Frontal cortex (tissue), 3 donors: ENCODE measurements at regions not wholly inside any gene's neighbourhood (a gene's known extent, or its start where the extent isn't known, plus 50 kb on each side); places are given as distances from the start of the nearest gene placed in this dataset.

Source experiments
- DNase-seq, 2 donors: peaks; one replicate each; pipeline ENCODE4 v3.0.0; 2012; ENCODE audit warnings: low spot score in 2 of 2
- FAIRE-seq: peaks from 2 replicates; lab custom pipeline; 2012; peaks lifted over from hg19 to GRCh38; lab: Jason Lieb, UNC
- donor health status: control.
- donor health status: control.
- donor health status: control.

DNA sequence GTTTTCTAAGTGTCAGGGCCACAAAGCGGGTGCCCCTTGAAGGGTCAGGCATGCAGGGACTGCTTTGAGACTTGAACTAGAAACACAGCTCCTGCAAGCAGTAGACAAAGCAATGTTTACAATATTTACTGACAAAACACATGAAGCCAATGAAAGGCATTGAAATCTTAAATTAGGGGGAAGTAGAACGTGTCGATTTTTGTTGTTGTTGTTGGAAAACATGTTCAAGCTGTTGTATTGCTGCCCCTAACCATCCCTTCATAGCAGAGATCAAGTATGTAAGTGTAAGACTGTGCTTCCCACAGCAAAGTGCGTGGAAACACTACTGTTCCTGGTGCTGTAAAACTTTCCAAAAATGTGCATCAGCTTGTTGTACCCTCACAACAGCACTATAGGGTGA, 131.6 kb upstream of the MGMT start:
- DNase-seq (no peak), FAIRE-seq (no peak)

DNA sequence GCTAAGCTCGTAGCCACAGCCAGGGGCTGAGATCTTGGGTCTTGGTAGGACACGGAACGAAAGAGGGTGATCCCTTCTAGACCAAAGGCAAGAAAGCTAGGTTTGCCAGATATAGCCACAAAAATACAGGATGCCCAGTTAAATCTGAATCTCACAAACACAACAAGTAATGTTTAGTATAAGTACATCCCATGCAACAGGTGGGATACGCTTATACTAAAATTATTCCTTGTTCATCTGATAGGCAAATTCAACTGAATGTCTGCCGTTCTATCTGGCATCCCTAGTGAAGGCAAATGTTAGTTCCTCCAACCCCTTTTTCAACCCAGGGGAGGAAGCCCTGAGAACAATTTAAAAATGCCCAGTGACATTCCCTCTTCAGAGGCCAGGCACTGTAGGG, 131.1 kb upstream of the MGMT start:
- FAIRE-seq: no peak

DNA sequence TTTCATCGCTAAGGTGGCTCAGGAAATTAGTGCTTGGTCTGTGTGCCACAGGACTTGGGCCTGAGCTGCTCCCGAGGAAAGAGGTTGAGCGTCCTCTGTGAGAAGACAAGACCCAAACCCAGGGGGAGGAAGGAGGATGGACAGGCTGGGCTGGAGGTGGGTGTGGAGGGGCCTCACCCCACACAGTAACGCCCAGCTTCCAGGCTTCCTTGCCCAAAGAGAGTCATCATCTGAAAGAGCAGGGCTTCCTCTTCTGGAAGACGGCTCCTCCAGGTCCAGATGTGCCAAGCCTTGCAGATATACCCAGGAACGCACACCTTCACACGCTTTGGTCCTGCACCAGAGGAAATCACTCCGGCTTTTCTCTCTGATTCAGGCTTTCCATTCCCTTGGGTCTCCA, 127.8 kb upstream of the MGMT start:
- FAIRE-seq (no peak), DNase-seq (no peak)

More for the DNA sequence above, 131.1 kb upstream of the MGMT start:
- no peak for DNase-seq

DNA sequence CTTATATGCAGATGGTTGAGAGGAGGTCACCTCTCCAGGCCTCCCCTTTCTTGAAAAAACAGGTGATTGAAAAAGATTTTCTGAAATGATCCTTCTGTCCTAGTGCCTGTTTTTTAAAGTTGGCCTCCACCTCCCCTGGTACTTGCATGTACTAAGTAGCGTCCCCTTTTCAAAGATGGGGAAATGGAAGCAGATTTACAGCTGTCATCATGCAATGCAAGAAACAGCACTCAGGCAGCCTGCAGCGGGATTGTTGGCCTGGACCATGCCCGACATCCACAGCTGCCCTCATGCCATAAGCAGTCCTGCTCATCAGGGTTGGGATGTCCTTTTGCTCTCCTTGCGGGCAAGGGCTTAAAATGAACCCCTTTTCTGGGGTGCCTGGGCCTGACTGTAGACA, 127.2 kb upstream of the MGMT start:
- DNase-seq: no peak
- no peak for FAIRE-seq

DNA sequence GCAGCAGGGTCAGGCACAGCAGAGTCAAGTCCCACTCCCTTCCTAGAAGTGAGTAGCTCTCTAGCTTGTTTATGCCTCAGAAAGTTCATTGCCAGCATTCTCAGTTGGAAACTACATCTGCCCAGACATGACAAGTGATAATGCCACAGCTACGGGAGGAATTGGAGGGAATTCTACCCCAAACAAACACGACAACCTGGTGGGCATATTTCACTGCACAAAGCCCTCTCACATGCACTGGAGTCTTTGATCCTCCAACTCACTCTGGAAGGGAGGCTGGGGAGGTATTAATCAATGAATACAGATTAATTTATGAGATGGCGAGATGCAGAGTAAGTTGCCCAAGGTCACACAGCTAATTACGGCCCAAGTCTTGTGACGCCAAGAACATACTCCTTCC, 126.0 kb upstream of the MGMT start:
- DNase-seq: no peak
- FAIRE-seq: no peak

DNA sequence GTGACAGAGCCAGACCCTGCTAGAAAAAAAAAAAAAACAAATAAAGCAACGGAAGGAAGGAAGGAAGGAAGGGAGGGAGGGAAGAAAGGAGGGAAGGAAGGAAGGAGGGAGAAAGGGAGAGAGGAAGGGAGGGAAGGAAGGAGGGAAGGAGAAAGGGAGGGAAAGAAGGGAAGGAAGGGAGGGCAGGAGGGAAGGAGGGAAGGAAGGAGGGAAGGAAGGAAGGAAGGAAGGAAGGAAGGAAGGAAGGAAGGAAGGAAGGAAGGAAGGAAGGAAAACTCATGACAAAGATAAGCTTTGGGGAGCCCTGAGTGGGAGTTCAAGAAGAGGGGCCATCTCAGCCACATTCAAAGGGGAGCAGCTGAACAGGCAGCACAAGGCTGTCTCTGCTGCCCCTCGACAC, 124.7 kb upstream of the MGMT start:
- FAIRE-seq (no peak), DNase-seq (no peak)

DNA sequence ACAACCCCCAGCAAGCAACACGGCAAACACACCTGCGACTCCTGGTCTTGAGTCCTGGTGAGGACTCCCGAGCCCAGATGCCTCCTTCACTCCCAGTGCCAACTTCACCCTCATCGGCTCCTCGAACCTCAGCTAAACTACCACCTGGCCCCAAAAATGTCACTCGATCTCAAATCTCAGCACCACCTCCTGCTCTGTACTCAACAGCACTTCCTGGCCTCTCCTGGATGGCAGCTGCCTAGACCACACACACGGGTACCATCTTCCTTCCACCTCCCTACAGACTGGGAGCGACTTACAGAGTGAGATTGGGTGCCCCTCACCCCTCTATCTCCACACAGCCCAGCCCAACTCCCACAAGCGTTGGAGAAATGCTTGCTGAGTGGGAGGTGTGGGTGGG, 123.9 kb upstream of the MGMT start:
- DNase-seq: no peak
- no peak for FAIRE-seq

DNA sequence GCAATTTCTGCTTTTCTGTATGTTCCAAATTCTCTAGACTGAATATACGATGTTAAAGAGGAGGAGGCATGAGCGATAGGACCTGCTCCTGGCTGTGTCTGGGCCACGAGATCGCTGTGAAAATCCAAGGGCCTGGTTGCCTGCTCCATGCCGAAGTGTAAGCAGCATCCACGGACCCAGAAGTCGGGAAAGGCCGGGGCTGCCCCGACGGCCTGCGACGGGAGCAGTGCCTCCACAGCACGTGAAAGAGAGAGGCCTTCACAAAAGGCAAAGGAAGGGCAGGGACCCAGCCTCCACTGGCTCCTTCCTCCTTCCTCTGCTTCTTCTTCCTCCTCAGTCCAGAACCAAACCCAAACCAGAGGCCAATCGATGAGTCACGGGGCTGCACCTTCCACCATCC, 122.9 kb upstream of the MGMT start:
- no peak for DNase-seq
- no peak for FAIRE-seq

DNA sequence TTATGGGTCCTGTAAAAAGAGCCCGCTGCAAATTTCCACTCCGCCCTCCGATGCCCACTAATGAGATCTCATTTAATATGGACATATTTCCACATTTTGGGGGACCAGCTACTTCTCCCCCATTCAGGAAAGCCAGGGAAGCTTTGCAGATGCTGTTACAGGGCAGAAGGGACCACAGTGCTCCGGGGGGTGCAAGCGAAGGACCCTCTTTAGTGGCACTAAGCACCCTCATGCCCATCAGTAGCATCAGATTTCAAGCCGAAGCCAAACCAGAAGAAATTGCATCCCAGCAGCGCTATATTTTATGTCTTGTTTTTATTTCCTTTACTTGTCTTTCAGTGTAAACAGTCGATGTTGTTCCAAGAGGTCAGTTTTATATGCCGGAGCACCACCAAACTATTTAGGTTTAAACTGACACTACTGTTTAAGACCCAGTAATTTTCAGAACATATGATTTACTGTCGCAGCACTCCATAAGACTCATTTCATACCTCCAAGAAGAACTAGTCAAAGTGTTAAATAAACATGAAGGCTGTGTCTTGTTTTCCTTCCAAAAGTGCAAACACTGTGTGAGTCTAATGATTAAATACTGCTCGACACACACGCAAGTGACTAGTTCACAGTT, 122.2 kb upstream of the MGMT start:
- DNase-seq (no peak), FAIRE-seq (no peak)

DNA sequence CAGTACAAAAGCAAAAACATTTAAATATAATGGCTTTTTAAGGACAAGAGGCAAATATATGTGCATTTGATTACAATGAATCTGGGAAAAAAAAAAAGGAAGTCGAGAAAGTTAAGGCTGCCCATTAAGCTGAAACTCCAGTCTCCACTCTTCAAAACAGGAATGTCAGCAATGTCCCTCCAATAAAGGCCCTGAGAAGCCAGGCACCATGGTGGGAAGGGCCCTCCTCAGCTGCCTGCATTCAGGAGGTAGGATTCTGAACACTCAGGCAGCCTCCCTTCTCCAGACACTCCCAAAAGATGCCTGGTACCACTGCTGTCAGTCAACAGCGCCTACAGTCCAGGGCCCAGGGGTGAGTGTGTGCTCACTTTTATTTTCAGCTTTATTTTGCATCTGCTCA, 121.3 kb upstream of the MGMT start:
- DNase-seq: no peak

DNA sequence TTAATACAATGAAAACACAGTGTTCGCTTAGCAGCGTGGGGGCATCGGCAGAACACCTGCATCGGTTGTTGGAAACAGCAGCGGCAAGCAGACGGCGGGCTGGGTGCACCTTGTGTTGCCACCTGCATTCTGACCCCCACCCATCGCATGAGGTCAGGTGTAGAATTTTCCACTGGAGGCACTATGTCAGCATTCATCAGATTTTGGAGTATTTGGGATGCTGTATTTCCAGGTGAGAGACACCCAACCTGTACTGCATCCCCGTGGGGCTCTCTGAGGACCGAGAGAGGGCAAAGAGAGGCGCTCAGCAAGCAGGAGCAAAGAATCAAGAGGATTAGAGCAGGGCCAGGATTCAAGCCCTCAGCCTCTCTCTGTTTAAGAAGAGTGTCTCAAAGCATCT, 116.4 kb upstream of the MGMT start:
- FAIRE-seq (no peak), DNase-seq (no peak)

More for the DNA sequence above, 121.3 kb upstream of the MGMT start:
- FAIRE-seq: no peak

DNA sequence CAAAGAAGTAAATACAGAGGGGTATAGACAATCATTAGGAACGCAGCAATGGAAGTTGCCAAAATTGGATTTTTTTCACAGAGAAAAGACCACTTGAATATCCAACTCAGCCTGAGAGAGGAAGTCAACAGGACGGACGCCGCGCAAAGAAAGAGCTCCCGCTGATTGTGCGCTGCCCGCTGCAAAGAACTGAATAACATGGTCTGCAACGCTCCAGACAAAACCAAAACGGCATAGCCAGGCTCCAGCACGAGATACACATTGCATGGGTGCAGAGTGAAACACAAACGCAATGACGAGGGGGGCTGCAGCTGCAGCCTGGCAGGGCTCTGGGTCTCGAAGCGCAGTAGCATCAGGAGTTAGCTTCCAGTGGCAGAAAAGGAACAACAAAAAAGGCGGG, 113.9 kb upstream of the MGMT start:
- DNase-seq (no peak), FAIRE-seq (no peak)

DNA sequence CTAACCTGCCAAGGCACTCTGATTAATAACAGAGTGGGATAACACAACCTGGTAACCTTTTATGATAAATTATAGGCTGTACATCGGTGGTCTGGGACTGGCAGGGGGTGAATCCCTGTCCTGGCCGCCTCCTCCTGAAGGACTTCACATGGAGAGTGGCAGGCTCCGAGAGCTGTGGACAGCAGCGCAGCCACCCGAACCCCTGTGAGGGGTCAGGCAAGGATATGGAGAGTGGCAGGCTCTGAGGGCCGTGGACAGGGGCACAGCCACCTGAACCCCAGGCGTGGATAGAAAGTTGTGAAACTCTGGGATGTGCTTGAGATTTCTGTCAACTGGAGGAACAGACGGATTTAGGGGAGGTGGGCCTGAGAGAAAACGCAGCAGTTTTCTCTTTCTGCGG, 107.0 kb upstream of the MGMT start:
- FAIRE-seq (no peak), DNase-seq (no peak)

DNA sequence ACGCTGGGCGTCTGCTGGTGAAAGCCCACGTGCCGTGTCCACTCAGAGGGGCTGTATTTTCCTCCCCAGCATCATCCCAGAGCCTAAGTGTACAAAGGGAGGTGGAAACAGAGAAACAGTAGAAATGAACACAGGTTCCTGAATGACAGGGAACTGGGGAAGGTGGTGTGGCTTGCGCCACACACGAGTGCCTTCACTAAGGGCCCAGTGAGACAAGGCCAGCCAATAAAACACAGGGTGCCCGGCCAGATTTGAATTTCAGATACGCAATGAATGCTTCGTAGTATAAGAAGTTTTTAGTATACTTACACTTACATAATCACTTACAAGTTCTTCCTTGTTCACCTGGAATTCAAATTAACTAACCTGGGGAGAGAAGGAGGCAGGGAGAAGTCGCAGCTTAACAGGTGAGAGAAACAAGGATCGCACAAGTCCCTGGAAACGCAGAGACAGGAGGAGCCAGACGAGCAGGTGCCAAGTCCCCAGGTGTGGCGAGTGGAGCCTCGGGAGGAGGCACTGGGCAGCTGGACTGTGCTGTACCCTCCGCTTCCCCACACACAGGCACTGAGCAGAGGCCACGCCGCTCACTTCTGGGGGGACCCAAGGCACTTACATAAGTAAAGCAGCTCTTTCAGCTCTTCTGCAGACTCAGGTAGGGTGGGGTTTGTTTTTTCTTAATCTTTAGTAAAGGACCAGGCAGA, 105.2 kb upstream of the MGMT start:
- DNase-seq: no peak
- FAIRE-seq: no peak

DNA sequence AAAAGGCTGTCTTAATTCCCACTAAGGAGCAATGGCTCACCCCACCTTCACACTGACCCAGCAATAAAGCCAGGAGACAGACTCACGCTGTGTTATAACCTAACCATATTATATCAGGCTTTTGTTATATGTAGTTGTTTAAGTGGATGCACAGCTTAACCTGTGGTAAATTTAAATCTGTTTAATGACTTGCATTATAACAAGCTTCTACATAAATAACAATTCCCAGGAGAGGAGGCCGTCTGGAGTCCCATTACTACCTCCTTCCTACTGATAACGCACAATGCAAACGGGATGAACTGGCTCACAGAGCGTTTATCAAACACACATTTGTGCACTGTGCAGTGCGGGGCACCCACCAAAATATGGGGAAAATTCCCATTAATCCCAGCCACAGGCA, 102.1 kb upstream of the MGMT start:
- DNase-seq: no peak
- FAIRE-seq: no peak

DNA sequence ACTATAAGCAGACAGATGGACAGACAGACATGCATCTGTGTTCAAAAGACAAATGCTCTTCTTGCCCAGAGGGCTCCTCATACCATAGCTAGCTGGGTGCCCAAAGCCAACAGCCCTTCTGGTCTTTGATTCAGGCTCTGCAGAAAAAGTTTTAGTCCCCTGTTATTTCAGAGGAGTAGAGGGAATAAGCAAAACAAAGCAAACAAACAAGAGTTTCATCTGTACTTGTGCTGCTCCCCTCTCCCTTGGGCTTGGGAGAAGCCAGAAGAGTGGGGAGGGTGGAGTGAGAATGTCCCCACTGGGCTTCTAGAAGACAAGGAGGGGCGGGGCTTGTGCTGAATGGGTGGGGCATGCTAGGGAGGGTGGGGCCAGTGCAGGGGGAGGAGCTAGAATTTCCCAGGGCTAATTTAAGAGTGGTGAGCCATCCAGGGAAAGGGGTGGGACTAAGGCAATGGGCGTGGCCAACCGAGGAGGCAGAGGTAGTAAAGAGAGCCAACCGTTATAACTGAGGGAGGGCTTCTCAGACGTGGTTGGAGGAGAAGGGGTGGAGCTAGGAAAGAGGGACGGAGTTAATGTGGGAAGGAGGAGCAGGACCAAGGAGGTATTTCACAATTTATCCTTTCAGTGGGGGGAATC, 101.2 kb upstream of the MGMT start:
- DNase-seq (no peak), FAIRE-seq (no peak)

DNA sequence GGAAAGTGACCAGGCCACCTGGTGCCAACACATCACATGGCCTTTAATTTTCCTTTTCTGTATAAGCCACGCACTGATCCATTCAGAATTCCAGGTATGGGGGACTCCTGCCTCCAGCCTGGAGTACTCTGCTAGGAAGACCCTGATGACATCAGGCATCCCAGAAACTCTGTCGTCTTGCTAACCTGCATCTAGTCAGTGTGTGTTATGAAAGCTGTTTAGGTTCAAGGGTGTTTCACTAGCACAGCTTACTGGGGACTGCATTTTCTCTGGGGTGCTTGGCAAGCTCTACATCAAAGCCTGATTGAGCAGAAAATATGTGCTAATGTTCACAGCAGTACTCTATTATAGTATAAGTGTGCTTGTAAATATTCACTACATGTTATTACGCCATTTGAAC, 100.6 kb upstream of the MGMT start:
- no peak for FAIRE-seq
- no peak for DNase-seq

DNA sequence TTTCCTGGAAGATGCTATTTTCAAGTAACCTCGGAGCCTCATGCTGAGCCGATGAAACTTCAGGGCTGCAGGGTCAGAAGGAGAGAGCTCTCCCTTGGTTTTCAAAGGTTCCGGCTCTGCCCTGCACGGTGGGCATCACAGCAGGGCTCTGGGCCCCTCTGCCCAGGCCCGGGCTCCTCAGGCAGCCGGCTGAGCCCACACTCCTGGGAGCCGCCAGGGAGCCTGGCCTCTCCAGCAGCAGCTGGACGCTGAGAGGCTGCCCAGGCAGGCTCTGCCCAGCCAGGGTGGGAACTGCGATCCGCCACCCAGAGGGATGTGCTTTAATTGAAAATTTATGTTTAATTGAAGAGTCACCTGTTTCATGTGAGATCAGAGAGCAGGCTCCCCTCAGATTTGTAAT, 97.5 kb upstream of the MGMT start:
- no peak for DNase-seq
- no peak for FAIRE-seq

DNA sequence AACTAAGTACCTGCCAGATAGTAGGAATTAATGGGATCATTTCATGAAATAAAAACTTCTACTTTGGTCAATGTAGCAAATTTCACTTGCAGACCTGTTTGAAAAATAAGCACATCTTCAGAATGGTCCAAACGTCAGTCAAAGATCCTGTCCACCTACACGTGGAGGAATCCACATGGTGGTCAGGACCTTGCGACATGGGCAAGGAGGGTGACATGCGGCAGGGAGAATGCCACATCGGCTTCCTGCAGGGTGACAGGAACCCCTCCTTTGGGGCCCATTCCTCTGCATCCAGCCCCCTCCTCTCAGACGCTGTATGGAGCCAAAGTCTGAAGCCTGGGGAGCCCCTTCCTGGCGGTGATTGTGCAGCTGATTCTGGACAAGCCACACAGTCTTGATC, 95.5 kb upstream of the MGMT start:
- FAIRE-seq (no peak), DNase-seq (no peak)

DNA sequence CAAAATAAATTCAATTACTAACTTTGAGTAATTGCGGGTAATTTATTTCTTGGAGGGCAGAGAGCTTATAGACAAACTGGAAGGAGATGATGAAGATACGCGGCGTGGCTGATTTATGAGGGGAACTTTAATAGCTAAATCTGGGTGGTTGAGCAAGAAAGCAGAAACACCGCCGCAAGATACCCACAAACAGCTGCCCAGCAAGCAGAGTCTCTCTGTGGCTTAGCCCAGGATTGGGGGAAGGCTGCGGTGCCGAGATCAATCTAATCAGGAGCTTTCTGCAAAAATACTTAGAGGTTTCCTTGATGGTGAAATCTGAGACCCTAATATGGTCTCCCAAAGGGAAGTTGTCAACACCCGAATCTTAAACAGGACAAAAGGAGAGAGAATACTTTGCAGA, 94.9 kb upstream of the MGMT start:
- no peak for FAIRE-seq
- DNase-seq: no peak

DNA sequence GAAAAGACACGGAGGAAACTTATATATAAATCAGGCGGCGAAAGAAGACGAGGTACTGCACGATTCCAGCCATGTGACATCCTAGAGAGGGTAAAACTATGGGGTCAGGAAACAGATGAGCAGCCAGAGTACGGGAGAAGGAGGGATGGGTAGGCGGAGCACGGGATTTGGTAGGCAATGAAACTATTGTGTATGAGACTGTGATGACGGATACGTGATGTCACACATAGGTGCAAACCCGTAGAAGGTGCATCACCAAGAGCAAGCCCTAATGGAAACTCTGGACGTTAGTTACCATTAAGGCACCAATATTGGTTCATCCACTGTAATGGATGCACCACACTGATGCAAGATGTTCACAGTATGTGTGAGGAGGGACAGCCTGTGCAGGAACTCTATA, 93.8 kb upstream of the MGMT start:
- DNase-seq (no peak), FAIRE-seq (no peak)

DNA sequence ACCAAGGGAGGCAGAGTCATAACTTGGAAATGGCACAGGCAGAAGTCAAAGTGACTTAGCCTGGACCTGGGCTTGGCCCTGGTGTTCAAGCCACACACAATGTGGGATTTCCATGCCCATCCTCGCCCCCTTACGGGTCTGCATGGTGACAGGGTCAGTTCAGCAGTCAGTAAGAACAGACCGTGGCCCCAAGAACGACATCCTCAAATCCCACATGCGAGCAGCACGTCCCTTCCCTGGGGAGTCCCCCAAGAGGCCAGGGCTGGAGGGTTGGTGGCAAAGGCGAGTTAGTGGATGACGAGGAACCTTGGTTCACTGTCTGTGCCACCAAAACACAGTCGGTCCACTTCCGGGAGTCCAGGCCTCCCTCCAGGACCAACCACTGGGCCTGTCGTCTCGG, 93.3 kb upstream of the MGMT start:
- DNase-seq (no peak), FAIRE-seq (no peak)
